Fibroblast of the aortic adventitia (primary cell): ENCODE measurements at regions not wholly inside any gene's neighbourhood (a gene's known extent, or its start where the extent isn't known, plus 50 kb on each side); places are given as distances from the start of the nearest gene placed in this dataset.

Source experiments
- DNase-seq: peaks from one replicate; pipeline ENCODE4 v3.0.0-alpha.2; 2010; ENCODE audit warnings: low read depth
- H3K4me3 ChIP-seq: 2 replicates; pipeline ENCODE4 v1.5.1; 2011; ENCODE audit warnings: low read depth, mild to moderate bottlenecking, control low read depth, low read length, moderate library complexity
- TF ChIP-seq, protein P1 (sequence below): IDR thresholded peaks from 2 replicates; pipeline ENCODE4 v1.5.1; 2011; ENCODE audit warnings: mild to moderate bottlenecking, low read length, control low read depth, inconsistent platforms; ENCODE audit not compliant: insufficient read depth

DNA sequence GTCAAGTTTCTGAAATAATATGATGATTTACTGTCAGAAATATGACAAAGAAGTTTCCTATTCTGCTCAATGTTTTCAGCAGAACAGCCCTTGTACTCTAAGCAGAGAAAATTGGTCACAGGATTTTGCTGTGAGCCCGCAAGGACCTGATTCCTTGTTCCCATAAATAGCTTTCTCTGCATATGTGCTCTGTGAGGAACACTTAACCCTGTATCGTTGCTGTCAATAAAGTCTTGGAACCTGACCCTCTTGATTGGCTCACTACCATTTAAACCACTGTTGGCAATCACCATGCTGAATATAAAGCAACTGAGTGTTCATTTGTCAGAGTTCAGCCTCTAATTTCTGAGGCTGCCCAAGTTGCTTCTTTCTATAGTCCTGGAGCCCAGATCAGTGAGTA, 158.2 kb upstream of the NOCT start:
- TF ChIP-seq, protein P1, sequence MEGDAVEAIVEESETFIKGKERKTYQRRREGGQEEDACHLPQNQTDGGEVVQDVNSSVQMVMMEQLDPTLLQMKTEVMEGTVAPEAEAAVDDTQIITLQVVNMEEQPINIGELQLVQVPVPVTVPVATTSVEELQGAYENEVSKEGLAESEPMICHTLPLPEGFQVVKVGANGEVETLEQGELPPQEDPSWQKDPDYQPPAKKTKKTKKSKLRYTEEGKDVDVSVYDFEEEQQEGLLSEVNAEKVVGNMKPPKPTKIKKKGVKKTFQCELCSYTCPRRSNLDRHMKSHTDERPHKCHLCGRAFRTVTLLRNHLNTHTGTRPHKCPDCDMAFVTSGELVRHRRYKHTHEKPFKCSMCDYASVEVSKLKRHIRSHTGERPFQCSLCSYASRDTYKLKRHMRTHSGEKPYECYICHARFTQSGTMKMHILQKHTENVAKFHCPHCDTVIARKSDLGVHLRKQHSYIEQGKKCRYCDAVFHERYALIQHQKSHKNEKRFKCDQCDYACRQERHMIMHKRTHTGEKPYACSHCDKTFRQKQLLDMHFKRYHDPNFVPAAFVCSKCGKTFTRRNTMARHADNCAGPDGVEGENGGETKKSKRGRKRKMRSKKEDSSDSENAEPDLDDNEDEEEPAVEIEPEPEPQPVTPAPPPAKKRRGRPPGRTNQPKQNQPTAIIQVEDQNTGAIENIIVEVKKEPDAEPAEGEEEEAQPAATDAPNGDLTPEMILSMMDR = no peak
- DNase-seq = no peak
- H3K4me3 ChIP-seq = no peak overlapping the region

DNA sequence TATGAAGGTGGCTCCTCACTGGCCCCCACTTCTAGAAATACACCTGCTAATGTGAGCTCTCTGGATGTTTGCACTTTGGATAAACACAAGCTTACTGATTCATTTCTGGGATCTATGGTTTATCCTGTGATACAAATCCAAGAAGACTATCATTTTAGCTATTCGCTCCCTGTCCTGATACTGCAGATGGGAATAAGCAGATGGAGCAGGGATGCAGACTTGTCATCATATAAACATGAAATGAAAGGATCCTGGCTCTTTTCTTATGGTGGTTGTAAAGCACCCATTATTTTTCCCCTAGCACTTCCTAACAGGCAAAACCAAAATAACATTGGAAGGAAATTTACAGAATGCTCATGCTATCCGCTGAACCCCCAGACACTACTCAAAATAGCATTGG, 162.9 kb upstream of the NOCT start:
- TF ChIP-seq, protein P1 = no peak
- no peak overlapping the region for H3K4me3 ChIP-seq
- DNase-seq = no peak

DNA sequence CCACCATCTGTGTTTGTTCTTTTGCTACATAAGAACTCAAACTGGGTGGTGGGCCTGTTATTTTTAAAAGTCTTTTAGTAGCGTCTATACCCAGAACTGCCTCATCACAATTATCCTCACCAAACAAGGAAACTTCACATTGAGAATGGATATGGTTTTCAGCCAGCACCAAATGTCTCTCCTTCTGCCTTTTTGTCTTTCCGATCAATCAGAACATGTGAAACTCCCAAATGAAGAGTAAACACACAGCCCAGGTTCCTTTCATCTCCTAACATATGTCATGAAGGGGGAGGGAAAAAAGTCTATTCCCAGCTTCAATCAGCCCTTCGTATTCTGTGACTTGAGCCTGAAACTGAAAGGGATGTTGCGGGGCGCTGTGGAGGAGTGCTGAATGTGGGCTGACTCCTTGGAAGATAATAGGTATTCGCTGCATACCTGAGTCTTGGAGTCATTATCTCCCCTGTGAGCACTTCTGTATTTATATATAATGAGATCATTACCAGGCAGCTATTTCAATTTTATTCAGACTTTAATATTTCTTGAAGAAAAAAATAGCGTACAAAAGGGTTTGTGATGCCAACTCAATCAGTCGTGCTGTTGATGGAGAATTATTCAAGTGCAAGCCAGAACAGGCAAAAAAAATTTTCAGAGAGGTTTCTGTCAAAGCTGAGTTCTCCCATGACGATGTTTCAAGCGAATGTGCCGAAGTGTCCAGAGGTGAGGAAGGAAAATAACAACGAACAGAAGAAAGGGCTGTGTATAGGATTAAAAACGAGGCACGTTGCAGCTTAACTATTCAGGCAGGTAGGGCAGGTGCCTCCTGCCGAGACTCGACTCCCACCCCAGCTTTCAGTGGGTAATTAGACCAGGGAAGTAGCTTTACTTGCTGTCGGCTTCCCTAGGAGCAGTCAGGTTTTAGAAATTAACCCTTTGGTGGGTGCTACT, 163.9 kb upstream of the NOCT start:
- TF ChIP-seq, protein P1 = no peak
- H3K4me3 ChIP-seq = no peak overlapping the region
- no peak for DNase-seq

DNA sequence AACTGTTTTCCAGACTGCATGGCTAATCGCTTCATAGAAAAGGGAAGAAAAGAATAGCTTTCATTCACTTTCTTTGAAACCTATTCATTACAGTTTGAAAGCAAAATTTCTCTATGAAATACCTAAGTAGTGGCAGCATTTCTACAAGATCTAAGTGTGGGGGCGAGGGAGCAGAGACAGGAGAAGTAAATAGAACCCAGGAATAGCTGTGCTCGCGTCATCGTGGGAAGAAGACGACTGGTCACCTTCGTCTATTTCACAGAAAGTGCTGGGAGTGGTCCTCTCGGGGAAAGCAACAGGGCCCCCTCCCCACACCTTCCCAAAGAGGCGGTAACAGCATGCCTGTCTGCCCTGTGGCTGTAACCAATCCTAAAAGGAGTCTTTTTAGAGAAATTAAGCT, 169.9 kb upstream of the NOCT start:
- no peak overlapping the region for H3K4me3 ChIP-seq
- TF ChIP-seq, protein P1 = no peak
- no peak for DNase-seq

DNA sequence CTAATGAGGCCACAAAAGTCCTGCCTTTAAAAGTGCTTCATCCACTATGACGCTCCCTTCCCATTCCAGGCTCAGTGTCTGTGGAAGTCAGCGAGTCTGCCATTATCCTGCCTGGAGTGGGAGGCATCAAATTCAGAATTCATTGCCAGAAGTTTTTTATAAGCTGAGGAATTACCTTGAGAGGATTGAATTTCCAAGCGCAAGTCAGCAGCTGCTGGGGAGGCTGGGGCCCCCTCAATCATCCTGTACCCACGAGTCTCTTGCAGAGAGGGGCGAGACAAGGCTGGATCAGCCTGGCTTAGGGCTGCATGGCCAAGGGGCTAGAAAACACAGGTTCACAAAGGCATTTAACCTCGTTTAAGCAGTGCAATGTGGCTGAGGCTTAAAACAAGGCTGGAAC, 170.5 kb upstream of the NOCT start:
- no peak for DNase-seq
- TF ChIP-seq, protein P1 = no peak
- no peak overlapping the region for H3K4me3 ChIP-seq

DNA sequence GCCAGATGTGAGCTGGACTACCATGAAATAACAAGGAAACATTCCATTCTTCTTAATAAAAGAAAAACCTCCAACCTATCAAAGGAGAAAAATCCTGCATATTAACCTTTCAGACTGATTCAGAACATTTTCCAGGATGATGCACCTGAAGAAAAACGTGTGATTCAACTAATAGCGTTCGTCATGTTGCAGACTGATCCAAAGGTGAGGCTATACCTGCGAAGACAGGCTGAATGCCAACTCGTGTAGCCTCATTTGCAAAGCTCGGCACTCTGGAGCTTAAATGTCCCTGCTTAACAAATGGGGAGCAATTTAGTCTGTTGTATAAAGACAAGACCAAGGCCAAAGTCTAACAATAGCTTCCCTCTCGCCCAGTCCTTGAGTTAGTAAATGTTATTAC, 172.0 kb upstream of the NOCT start:
- TF ChIP-seq, protein P1 = no peak
- no peak for DNase-seq
- no peak overlapping the region for H3K4me3 ChIP-seq

DNA sequence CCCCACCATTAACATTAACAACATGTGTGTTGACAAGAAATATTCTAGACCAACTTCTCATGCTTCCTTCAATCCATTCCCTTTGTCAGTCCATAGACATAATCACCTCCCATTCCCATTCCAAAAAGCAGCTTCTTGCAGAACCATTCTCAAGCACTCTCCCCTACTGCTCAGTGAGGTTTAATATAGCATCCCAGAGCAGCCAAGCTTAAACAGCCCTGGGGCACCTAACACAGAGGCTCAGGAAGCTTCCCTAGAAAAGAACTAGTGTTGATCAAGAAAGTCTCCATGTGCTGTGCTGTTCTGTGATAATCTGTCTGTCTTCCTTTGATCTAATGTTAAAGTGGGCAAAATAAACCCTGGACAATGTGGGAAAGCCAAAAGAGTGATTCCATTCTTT, 174.2 kb upstream of the NOCT start:
- TF ChIP-seq, protein P1 = no peak
- no peak overlapping the region for H3K4me3 ChIP-seq
- no peak for DNase-seq
